SU-DHL-6 (cell line): ENCODE measurements at regions not wholly inside any gene's neighbourhood (a gene's known extent, or its start where the extent isn't known, plus 50 kb on each side); places are given as distances from the start of the nearest gene placed in this dataset.
"Not testable (repeated sequence)": the region's sequence is repeated elsewhere in the genome, so short reads cannot be mapped to it uniquely, and the experiment has no call there.

Source experiments
- H2AFZ ChIP-seq: fragments of 200-600 bp; sonication (generic); 2 replicates; pipeline ENCODE4 v1.6.1; 2014; ENCODE audit warnings: low read depth, mild to moderate bottlenecking, moderate library complexity, mixed read lengths, antibody characterized with exemption, low read length; ENCODE audit not compliant: severe bottlenecking
- H3F3A ChIP-seq: fragments of 200-600 bp; shearing (Covaris generic); 2 replicates; pipeline ENCODE4 v1.6.0; 2016; ENCODE audit warnings: antibody characterized with exemption, mild to moderate bottlenecking; ENCODE audit not compliant: insufficient read depth
- H3K27ac ChIP-seq: fragments of 200-600 bp; sonication (generic); 2 replicates; pipeline ENCODE4 v1.5.1; 2016; ENCODE audit warnings: low read depth, mild to moderate bottlenecking, low read length, moderate library complexity, mixed read lengths
- H3K27me3 ChIP-seq: fragments of 200-600 bp; sonication (generic), shearing (Covaris generic); 2 replicates; pipeline ENCODE4 v1.6.0; 2014; ENCODE audit warnings: mild to moderate bottlenecking, low read length
- H3K36me3 ChIP-seq: fragments of 200-600 bp; sonication (generic); 2 replicates; pipeline ENCODE4 v1.6.1; 2014; ENCODE audit warnings: mild to moderate bottlenecking, low read length, mixed read lengths
- H3K4me2 ChIP-seq: fragments of 300-600, 200-600 bp; shearing (Covaris generic), sonication (generic); 2 replicates; pipeline ENCODE4 v1.6.0; 2014; ENCODE audit warnings: low read length, low read depth, mild to moderate bottlenecking; ENCODE audit not compliant: poor library complexity, severe bottlenecking
- H3K4me3 ChIP-seq: fragments of 200-600 bp; sonication (generic); 2 replicates; pipeline ENCODE4 v1.5.1; 2014; ENCODE audit warnings: antibody characterized with exemption, low read length, mild to moderate bottlenecking, mixed read lengths; ENCODE audit not compliant: insufficient read depth, poor library complexity, severe bottlenecking
- H3K79me2 ChIP-seq: fragments of 200-600 bp; sonication (generic); 2 replicates; pipeline ENCODE4 v1.6.1; 2014; ENCODE audit warnings: mild to moderate bottlenecking, low read length, moderate library complexity; ENCODE audit not compliant: insufficient read depth
- H3K9ac ChIP-seq: fragments of 200-600 bp; sonication (generic); 2 replicates; pipeline ENCODE4 v1.7.0; 2014; ENCODE audit warnings: mild to moderate bottlenecking, low read length
- H3K9me2 ChIP-seq: fragments of 200-600 bp; sonication (generic); replicated peaks from 2 replicates; pipeline ENCODE4 v1.6.1; 2014; ENCODE audit warnings: low read length; ENCODE audit not compliant: insufficient read depth
- H3K9me3 ChIP-seq: fragments of 200-600 bp; sonication (generic); 2 replicates; pipeline ENCODE4 v1.6.1; 2014; ENCODE audit warnings: low read length, mixed read lengths; ENCODE audit not compliant: insufficient read depth
- H4K20me1 ChIP-seq: fragments of 200-600 bp; sonication (generic); 2 replicates; pipeline ENCODE4 v1.6.1; 2014; ENCODE audit warnings: low read depth, mild to moderate bottlenecking, antibody characterized with exemption, low read length, moderate library complexity, mixed read lengths
- EZH2phosphoT487 ChIP-seq: fragments of 200-600 bp; sonication (generic), shearing (Covaris generic); conservative IDR thresholded peaks from 2 replicates; pipeline ENCODE4 v1.6.1; 2018; ENCODE audit warnings: mild to moderate bottlenecking, antibody characterized with exemption, low read length, moderate library complexity, mixed read lengths
- TF ChIP-seq, protein P1 (sequence below): fragments of 200-600 bp; sonication (generic); IDR thresholded peaks from one replicate; pipeline ENCODE4 v1.5.1; 2017; ENCODE audit warnings: antibody characterized with exemption, mild to moderate bottlenecking, low read length, moderate library complexity; ENCODE audit not compliant: insufficient read depth, poor library complexity, severe bottlenecking

GRCh38 chr16:88192601-88193000 is 190.2 kb upstream of the ZNF469 start:
- Histone ChIP-seq H3F3A (no peaks in the 10 kb centered on the region), H3K79me2 (no peaks in the 10 kb centered on the region), H3K9me2 (no peaks in the 10 kb centered on the region), H3K36me3 (no peaks in the 10 kb centered on the region), H3K4me3 (no peak overlapping the region), H3K27ac (no peak overlapping the region), H3K9ac (no peak overlapping the region), H4K20me1 (no peaks in the 10 kb centered on the region), H3K27me3 (no peaks in the 10 kb centered on the region), H2AFZ (no peak overlapping the region), H3K4me2 (no peak overlapping the region), H3K9me3 (no peaks in the 10 kb centered on the region)
- TF ChIP-seq EZH2phosphoT487 = no peak
- TF ChIP-seq, protein P1, sequence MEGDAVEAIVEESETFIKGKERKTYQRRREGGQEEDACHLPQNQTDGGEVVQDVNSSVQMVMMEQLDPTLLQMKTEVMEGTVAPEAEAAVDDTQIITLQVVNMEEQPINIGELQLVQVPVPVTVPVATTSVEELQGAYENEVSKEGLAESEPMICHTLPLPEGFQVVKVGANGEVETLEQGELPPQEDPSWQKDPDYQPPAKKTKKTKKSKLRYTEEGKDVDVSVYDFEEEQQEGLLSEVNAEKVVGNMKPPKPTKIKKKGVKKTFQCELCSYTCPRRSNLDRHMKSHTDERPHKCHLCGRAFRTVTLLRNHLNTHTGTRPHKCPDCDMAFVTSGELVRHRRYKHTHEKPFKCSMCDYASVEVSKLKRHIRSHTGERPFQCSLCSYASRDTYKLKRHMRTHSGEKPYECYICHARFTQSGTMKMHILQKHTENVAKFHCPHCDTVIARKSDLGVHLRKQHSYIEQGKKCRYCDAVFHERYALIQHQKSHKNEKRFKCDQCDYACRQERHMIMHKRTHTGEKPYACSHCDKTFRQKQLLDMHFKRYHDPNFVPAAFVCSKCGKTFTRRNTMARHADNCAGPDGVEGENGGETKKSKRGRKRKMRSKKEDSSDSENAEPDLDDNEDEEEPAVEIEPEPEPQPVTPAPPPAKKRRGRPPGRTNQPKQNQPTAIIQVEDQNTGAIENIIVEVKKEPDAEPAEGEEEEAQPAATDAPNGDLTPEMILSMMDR = no peak

GRCh38 chr16:88193706-88194396 is 188.9 kb upstream of the ZNF469 start:
- not testable (repeated sequence) for H3K9me2 ChIP-seq, H3K27me3 ChIP-seq, H3K9ac ChIP-seq, H3K36me3 ChIP-seq, H2AFZ ChIP-seq, H3K27ac ChIP-seq, H4K20me1 ChIP-seq, H3K9me3 ChIP-seq, H3F3A ChIP-seq, H3K4me3 ChIP-seq, H3K4me2 ChIP-seq, H3K79me2 ChIP-seq

DNA sequence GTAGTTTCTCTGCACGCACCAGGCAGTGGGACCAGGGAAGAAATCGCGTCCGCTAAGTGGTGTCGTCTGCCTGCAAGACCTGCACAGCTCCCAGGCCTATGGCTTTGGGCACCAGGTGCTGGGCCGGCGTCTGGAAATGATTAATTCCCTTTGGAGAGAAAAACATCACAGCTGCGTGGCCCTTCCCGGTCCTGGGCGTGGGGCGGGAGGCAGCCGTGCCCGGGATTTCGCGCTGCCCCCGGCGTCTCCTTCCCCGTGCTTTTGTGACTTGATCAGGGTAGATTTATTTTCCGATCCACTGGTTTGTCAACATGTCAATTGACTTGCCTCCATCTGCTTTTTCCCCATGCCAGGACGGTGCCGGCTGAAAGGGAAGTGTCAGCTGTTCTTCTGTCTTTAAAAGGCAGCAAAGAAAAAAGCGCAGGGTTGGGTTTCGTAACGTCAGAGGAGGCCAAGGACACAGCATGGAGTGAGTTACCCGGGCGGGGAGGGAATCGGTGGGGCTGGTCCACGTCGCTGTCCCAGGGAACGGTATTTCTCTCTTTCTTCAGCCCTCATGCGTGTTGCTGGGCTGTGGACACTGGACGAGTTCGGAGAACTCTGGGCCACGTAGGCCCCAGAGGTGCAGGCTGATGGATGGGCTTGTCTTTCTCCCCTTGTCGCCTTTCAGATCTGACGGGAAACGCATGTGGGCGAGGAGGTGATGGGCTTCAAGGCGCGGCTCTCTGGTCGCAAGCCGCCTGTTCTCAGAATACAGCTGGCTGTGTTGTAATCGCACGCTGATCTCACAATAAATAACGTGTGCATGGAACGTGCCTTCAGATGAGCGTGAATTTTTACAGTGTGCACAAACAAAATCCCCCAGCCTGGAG is 188.1 kb upstream of the ZNF469 start:
- no peaks in the 10 kb centered on the region for H3K79me2 ChIP-seq
- H3K9me3 ChIP-seq = no peaks in the 10 kb centered on the region
- no peak overlapping the region for H3K4me2 ChIP-seq
- TF ChIP-seq, protein P1 = no peak
- no peak for TF ChIP-seq EZH2phosphoT487
- H3F3A ChIP-seq = no peaks in the 10 kb centered on the region
- H3K9me2 ChIP-seq = no peaks in the 10 kb centered on the region
- H2AFZ ChIP-seq = no peak overlapping the region
- H3K27me3 ChIP-seq = no peaks in the 10 kb centered on the region
- H3K27ac ChIP-seq = no peak overlapping the region
- H4K20me1 ChIP-seq = no peaks in the 10 kb centered on the region
- no peaks in the 10 kb centered on the region for H3K36me3 ChIP-seq
- no peak overlapping the region for H3K9ac ChIP-seq
- no peak overlapping the region for H3K4me3 ChIP-seq

DNA sequence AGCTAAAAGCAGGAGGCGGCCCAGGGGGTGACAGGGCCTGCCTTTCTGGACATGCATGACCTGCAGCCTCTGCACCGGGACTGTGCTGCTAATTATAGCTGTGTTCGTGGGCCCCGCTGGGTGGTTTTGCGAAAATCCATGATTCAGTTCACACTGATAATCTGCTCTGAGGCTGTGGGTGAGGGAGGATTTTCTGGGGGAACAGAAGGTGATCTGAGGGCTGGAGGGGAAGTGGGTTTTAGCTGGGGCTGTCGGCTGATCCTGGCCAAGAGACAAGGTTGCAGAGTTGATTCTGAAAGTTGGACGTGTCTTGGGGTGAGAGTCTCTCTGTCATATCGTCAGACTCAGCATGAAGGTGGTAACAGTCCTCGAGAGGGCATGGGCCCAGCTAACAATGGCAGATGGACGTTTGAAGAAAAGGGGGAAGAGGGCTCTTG is 187.5 kb upstream of the ZNF469 start:
- H3K9me2 ChIP-seq = no peaks in the 10 kb centered on the region
- TF ChIP-seq, protein P1 = no peak
- TF ChIP-seq EZH2phosphoT487 = no peak
- H3K36me3 ChIP-seq = no peaks in the 10 kb centered on the region
- no peaks in the 10 kb centered on the region for H4K20me1 ChIP-seq
- H3F3A ChIP-seq = no peaks in the 10 kb centered on the region
- H3K79me2 ChIP-seq = no peaks in the 10 kb centered on the region
- H3K27ac ChIP-seq = no peak overlapping the region
- no peak overlapping the region for H2AFZ ChIP-seq
- no peak overlapping the region for H3K9ac ChIP-seq
- H3K9me3 ChIP-seq = no peaks in the 10 kb centered on the region
- no peak overlapping the region for H3K4me3 ChIP-seq
- H3K27me3 ChIP-seq = no peaks in the 10 kb centered on the region
- no peak overlapping the region for H3K4me2 ChIP-seq
